ENCODE measurements at regions not wholly inside any gene's neighbourhood (a gene's known extent, or its start where the extent isn't known, plus 50 kb on each side); places are given as distances from the start of the nearest gene placed in this dataset.

DNA sequence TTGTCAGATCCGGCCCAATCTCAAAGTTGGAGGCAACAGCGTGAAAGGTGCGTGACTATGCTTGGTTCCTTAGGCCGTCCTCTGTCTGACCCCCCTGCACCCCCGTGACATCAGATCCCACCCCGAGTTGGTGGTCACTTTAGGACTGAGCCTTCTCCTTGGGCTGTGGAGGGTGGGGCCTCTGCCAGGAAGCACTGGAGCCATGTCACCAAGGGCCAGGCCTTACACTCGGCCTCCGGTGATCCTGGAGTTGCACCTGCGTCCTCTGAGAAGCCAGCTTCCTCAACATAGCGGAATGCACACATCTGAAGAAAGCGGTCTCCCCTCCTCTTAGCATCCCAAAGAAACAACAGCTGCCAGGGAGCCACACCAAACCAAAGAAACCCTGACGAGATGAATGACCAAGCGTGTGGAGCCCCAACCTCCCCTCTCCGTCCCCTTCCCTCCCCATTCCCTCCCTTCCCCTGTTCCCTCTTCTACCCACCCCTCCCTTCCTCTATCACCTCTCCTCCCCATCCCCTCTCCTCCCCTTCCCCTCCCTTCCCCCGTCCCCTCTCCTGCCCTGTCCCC, 182.6 kb downstream of the TTLL2 start:
- TF ChIP-seq NR3C1 (IDR thresholded peaks at IDR 0.05) (no peak), POLR2A (IDR thresholded peaks at IDR 0.05; ENCODE audit: low read length) (no peak), RAD21 (conservative IDR thresholded peaks at IDR 0.05 in 1 of 2, IDR thresholded peaks at IDR 0.05 in 1 of 2) (no peak), JUNB (IDR thresholded peaks at IDR 0.05) (no peak), RCOR1 (IDR thresholded peaks at IDR 0.05; ENCODE audit: low read depth, low read length) (no peak)
- TF ChIP-seq, protein P1, sequence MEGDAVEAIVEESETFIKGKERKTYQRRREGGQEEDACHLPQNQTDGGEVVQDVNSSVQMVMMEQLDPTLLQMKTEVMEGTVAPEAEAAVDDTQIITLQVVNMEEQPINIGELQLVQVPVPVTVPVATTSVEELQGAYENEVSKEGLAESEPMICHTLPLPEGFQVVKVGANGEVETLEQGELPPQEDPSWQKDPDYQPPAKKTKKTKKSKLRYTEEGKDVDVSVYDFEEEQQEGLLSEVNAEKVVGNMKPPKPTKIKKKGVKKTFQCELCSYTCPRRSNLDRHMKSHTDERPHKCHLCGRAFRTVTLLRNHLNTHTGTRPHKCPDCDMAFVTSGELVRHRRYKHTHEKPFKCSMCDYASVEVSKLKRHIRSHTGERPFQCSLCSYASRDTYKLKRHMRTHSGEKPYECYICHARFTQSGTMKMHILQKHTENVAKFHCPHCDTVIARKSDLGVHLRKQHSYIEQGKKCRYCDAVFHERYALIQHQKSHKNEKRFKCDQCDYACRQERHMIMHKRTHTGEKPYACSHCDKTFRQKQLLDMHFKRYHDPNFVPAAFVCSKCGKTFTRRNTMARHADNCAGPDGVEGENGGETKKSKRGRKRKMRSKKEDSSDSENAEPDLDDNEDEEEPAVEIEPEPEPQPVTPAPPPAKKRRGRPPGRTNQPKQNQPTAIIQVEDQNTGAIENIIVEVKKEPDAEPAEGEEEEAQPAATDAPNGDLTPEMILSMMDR (IDR thresholded peaks at IDR 0.05): no peak

All from A549 (cell line).